Prostate gland (tissue), 2 donors: ENCODE measurements at regions not wholly inside any gene's neighbourhood (a gene's known extent, or its start where the extent isn't known, plus 50 kb on each side); places are given as distances from the start of the nearest gene placed in this dataset.

Experiments used
- CTCF ChIP-seq, 4 experiments: fragments of 200-600 bp in 2 of 4; fragments of 450-650 bp in 2 of 4; sonication (generic) in 2 of 4; IDR thresholded peaks; 1 replicate in 3 of 4; 2 replicates in 1 of 4; pipeline ENCODE4 v1.5.1; 2016 to 2019; ENCODE audit warnings: antibody characterized with exemption in 4 of 4, mild to moderate bottlenecking in 2 of 4, moderate library complexity in 2 of 4
- POLR2A ChIP-seq: fragments of 450-650 bp; IDR thresholded peaks from one replicate; pipeline ENCODE4 v1.6.1; 2016; ENCODE audit warnings: antibody characterized with exemption, mild to moderate bottlenecking

- no peak for TF ChIP-seq POLR2A
- TF ChIP-seq CTCF (IDR thresholded peaks at IDR 0.05) = no peak
Observed at GRCh38 chr6:144879436-144879835, 594.3 kb downstream of the UTRN start.
